ENCODE measurements at regions not wholly inside any gene's neighbourhood (a gene's known extent, or its start where the extent isn't known, plus 50 kb on each side); places are given as distances from the start of the nearest gene placed in this dataset.

GRCh38 chr15:81434851-81435250, 60.8 kb upstream of the TMC3 start:
- no peak overlapping the region for H3T11ph ChIP-seq (ENCODE audit: low read length)
- no peaks in the 10 kb centered on the region for H3K23me2 ChIP-seq (ENCODE audit: insufficient read length, low read depth, low read length, poor library complexity, severe bottlenecking)
- H3K23ac ChIP-seq (ENCODE audit: insufficient read length, low read depth, low read length) = no peak overlapping the region
- H2BK5ac ChIP-seq (ENCODE audit: insufficient read length, low read length) = no peak overlapping the region
- H3K4me2 ChIP-seq (ENCODE audit: insufficient read depth, insufficient read length, low read length) = no peak overlapping the region
- no peak overlapping the region for H3K14ac ChIP-seq (ENCODE audit: insufficient read depth, low read length)
- Mint-ChIP-seq H3K36me3 (ENCODE audit: insufficient read depth in 1 of 3, low read depth in 3 of 3) (no peaks in the 10 kb centered on the region; a peak in 1 of 7 replicates), H3K9me3 (0 out of 5 replicates have a peak, but pooled peaks cover 0 to 2% of the 10 kb centered on the region in 2 experiments), H3K4me1 (peaks cover 0 to 7% of the 10 kb centered on the region in 2 experiments; a peak in 2 of 4 replicates), H3K27me3 (ENCODE audit: low read depth) (no peaks in the 10 kb centered on the region; the same call in 1 of the 2 replicates), H3K27ac (no peak overlapping the region), H3K4me3 (no peak overlapping the region)
- no peak overlapping the region for H4K8ac ChIP-seq (replicated peaks; ENCODE audit: insufficient read length, low read depth, low read length)
- H2BK120ac ChIP-seq (ENCODE audit: low read depth, low read length, poor library complexity, severe bottlenecking) = no peak overlapping the region
- H3K9ac ChIP-seq (ENCODE audit: extremely low read depth, insufficient read length, low read length) = no peak overlapping the region
- no peak overlapping the region for H4K91ac ChIP-seq (ENCODE audit: insufficient read length, low read depth, low read length)
- H3K9me3 ChIP-seq (ENCODE audit: control insufficient read depth, low read depth, low read length) = no peaks in the 10 kb centered on the region
- H2AK5ac ChIP-seq (ENCODE audit: insufficient read length, low read length) = no peak overlapping the region
- no peak overlapping the region for H3K18ac ChIP-seq (ENCODE audit: insufficient read length, low read depth, low read length)
- no peak overlapping the region for H3K4ac ChIP-seq (ENCODE audit: low read depth, low read length)
- H4K20me1 ChIP-seq (ENCODE audit: control insufficient read depth, insufficient read depth, insufficient read length) = no peaks in the 10 kb centered on the region
- TF ChIP-seq, protein P1, sequence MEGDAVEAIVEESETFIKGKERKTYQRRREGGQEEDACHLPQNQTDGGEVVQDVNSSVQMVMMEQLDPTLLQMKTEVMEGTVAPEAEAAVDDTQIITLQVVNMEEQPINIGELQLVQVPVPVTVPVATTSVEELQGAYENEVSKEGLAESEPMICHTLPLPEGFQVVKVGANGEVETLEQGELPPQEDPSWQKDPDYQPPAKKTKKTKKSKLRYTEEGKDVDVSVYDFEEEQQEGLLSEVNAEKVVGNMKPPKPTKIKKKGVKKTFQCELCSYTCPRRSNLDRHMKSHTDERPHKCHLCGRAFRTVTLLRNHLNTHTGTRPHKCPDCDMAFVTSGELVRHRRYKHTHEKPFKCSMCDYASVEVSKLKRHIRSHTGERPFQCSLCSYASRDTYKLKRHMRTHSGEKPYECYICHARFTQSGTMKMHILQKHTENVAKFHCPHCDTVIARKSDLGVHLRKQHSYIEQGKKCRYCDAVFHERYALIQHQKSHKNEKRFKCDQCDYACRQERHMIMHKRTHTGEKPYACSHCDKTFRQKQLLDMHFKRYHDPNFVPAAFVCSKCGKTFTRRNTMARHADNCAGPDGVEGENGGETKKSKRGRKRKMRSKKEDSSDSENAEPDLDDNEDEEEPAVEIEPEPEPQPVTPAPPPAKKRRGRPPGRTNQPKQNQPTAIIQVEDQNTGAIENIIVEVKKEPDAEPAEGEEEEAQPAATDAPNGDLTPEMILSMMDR (conservative IDR thresholded peaks at IDR 0.05) = no peak
- H3K4me1 ChIP-seq (ENCODE audit: insufficient read depth, low read length) = no peaks in the 10 kb centered on the region
- H3K79me1 ChIP-seq (ENCODE audit: insufficient read depth, low read depth, low read length, poor library complexity, severe bottlenecking) = no peaks in the 10 kb centered on the region
- no peak overlapping the region for H2BK12ac ChIP-seq (ENCODE audit: insufficient read length, low read depth, low read length)
- no peak overlapping the region for H2BK20ac ChIP-seq (ENCODE audit: low read depth, low read length, poor library complexity, severe bottlenecking)
- DNase-seq = no peak
- H3K56ac ChIP-seq (ENCODE audit: insufficient read length, low read depth, low read length) = no peak overlapping the region
- H3K27me3 ChIP-seq (ENCODE audit: insufficient read depth, low read length) = no peaks in the 10 kb centered on the region
- no peak overlapping the region for H2BK15ac ChIP-seq (ENCODE audit: low read depth, low read length)
- H4K5ac ChIP-seq (ENCODE audit: insufficient read length, low read depth, low read length) = no peak overlapping the region
- no peak overlapping the region for H2AFZ ChIP-seq (ENCODE audit: low read length)
- H3K27ac ChIP-seq (ENCODE audit: insufficient read length, low read depth, low read length) = no peak overlapping the region
- H3K79me2 ChIP-seq (ENCODE audit: insufficient read depth, low read length) = no peaks in the 10 kb centered on the region

All from H9 (cell line).